ENCODE measurements at regions not wholly inside any gene's neighbourhood (a gene's known extent, or its start where the extent isn't known, plus 50 kb on each side); places are given as distances from the start of the nearest gene placed in this dataset.

- ATAC-seq = no peak
- H3K4me1 ChIP-seq (ENCODE audit: insufficient read depth) = peaks cover 14% of the 10 kb centered on the region
- H3K36me3 Mint-ChIP-seq (ENCODE audit: low read depth) = no peaks in the 10 kb centered on the region
- DNase-seq (ENCODE audit: low spot score) = no peak
- TF ChIP-seq CREB1 (CRISPR knock-in tag; IDR thresholded peaks at IDR 0.05; ENCODE audit: low read depth) (no peak), NANOG (IDR thresholded peaks at IDR 0.05; ENCODE audit: borderline replicate concordance) (no peak), POLR2AphosphoS5 (IDR thresholded peaks at IDR 0.05; ENCODE audit: low read depth) (no peak), ETS1 (IDR thresholded peaks at IDR 0.05) (no peak), STAT1 (IDR thresholded peaks at IDR 0.05; ENCODE audit: unreplicated experiment) (no peak), JUNB (IDR thresholded peaks at IDR 0.05; ENCODE audit: unreplicated experiment) (no peak), CTCF (conservative IDR thresholded peaks at IDR 0.05; ENCODE audit: low read depth in 2 of 2) (no peak), ZNF331 (CRISPR knock-in tag; IDR thresholded peaks at IDR 0.05; ENCODE audit: low read depth) (no peak), ZNF114 (CRISPR knock-in tag; IDR thresholded peaks at IDR 0.05) (no peak), ZNF462 (CRISPR knock-in tag; IDR thresholded peaks at IDR 0.05) (no peak), REST (IDR thresholded peaks at IDR 0.05; ENCODE audit: unreplicated experiment) (no peak)
- H3F3A ChIP-seq (replicated peaks; ENCODE audit: low read depth) = no peaks in the 10 kb centered on the region
- H3K4me1 Mint-ChIP-seq = peaks cover 8% of the 10 kb centered on the region; the same call in 2 of the 3 replicates
- H3K27me3 ChIP-seq (ENCODE audit: insufficient read depth) = no peaks in the 10 kb centered on the region
- H2AFZ ChIP-seq = peak overlapping the region; percentile 34; the same call in 1 of the 2 replicates
- H3K79me2 ChIP-seq (replicated peaks; ENCODE audit: insufficient read depth) = no peaks in the 10 kb centered on the region
- no peak overlapping the region for H3K4me3 Mint-ChIP-seq
- H3K9me2 ChIP-seq (ENCODE audit: insufficient read depth) = no peaks in the 10 kb centered on the region
- H4K20me1 ChIP-seq (replicated peaks; ENCODE audit: insufficient read depth) = no peaks in the 10 kb centered on the region
- no peaks in the 10 kb centered on the region for H3K9me3 Mint-ChIP-seq
- no peak overlapping the region for H3K27ac ChIP-seq (ENCODE audit: low read depth)
- H3K27ac Mint-ChIP-seq = no peak overlapping the region
- no peaks in the 10 kb centered on the region for H3K36me3 ChIP-seq (ENCODE audit: insufficient read depth)
- H3K27me3 Mint-ChIP-seq (ENCODE audit: insufficient read depth, low read depth, poor library complexity) = peaks cover 2% of the 10 kb centered on the region
- no peak overlapping the region for H3K4me3 ChIP-seq
- H3K4me2 ChIP-seq = no peak overlapping the region
Observed at GRCh38 chr14:85234156-85235025, 295.6 kb upstream of the FLRT2 start.

Data from GM23338 (cell line).